ENCODE measurements at regions not wholly inside any gene's neighbourhood (a gene's known extent, or its start where the extent isn't known, plus 50 kb on each side); places are given as distances from the start of the nearest gene placed in this dataset.

- Histone ChIP-seq H3K4me3 (no peak overlapping the region), H3K9me3 (no peaks in the 10 kb centered on the region), H3K27me3 (no peaks in the 10 kb centered on the region), H3K36me3 (no peaks in the 10 kb centered on the region), H3K27ac (no peak overlapping the region), H3K4me1 (no peaks in the 10 kb centered on the region)
- no peak for TF ChIP-seq EP300 (IDR thresholded peaks at IDR 0.05; ENCODE audit: low read depth)
- TF ChIP-seq, protein P1, sequence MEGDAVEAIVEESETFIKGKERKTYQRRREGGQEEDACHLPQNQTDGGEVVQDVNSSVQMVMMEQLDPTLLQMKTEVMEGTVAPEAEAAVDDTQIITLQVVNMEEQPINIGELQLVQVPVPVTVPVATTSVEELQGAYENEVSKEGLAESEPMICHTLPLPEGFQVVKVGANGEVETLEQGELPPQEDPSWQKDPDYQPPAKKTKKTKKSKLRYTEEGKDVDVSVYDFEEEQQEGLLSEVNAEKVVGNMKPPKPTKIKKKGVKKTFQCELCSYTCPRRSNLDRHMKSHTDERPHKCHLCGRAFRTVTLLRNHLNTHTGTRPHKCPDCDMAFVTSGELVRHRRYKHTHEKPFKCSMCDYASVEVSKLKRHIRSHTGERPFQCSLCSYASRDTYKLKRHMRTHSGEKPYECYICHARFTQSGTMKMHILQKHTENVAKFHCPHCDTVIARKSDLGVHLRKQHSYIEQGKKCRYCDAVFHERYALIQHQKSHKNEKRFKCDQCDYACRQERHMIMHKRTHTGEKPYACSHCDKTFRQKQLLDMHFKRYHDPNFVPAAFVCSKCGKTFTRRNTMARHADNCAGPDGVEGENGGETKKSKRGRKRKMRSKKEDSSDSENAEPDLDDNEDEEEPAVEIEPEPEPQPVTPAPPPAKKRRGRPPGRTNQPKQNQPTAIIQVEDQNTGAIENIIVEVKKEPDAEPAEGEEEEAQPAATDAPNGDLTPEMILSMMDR (IDR thresholded peaks at IDR 0.05), result no peak
- no peak for TF ChIP-seq POLR2A (IDR thresholded peaks at IDR 0.05)
- no peak for TF ChIP-seq POLR2AphosphoS5 (IDR thresholded peaks at IDR 0.05)
- in situ Hi-C loops (cut with MboI; ENCODE audit: low pct_ligation_motif_present in 1 of 4, low pct_unique_long_range_greater_than_20kb in 1 of 4, low sequenced_read_pairs in 3 of 4) (no loop called here), intact Hi-C loops (cut with DNase I; ENCODE audit: low total_unique reads) (no loop called here)
- no peak for DNase-seq
- WGBS, 2 donors (ENCODE audit: low coverage in 1 of 2), result 17 to 21% methylated on average over 2 of the region's 2 CpGs
Measured at GRCh38 chr3:111465081-111465670, 76.8 kb upstream of the CD96 start.

DNA sequence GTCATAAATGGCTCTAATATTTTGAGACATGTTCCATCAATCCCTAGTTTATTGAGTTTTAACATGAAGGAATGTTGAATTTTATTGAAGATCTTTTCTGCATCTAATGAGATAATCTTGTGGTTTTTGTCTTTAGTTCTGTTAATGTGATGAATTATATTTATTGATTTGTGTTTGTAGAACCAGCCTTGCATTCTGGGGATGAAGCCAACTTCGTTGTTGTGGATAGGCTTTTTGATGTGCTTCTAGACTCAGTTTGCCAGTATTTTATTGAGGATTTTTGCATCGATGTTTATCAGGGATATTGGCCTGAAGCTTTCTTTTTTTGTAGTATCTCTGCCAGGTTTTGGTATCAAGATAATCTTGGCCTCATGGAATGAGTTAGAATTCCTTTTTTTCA lies 72.0 kb upstream of the CD96 start:
- DNase-seq, result no peak
- 70 to 79% methylated on average over 2 of the region's 2 CpGs for WGBS, 2 donors (ENCODE audit: low coverage in 1 of 2)
- Histone ChIP-seq H3K27me3 (no peaks in the 10 kb centered on the region), H3K4me1 (no peaks in the 10 kb centered on the region), H3K9me3 (no peaks in the 10 kb centered on the region), H3K27ac (no peak overlapping the region), H3K36me3 (no peaks in the 10 kb centered on the region), H3K4me3 (no peak overlapping the region)
- TF ChIP-seq, protein P1 (IDR thresholded peaks at IDR 0.05), result no peak
- TF ChIP-seq POLR2A (IDR thresholded peaks at IDR 0.05), result no peak
- no peak for TF ChIP-seq EP300 (IDR thresholded peaks at IDR 0.05; ENCODE audit: low read depth)
- TF ChIP-seq POLR2AphosphoS5 (IDR thresholded peaks at IDR 0.05), result no peak
- intact Hi-C loops (cut with DNase I; ENCODE audit: low total_unique reads) (no loop called here), in situ Hi-C loops (cut with MboI; ENCODE audit: low pct_ligation_motif_present in 1 of 4, low pct_unique_long_range_greater_than_20kb in 1 of 4, low sequenced_read_pairs in 3 of 4) (no loop called here)

DNA sequence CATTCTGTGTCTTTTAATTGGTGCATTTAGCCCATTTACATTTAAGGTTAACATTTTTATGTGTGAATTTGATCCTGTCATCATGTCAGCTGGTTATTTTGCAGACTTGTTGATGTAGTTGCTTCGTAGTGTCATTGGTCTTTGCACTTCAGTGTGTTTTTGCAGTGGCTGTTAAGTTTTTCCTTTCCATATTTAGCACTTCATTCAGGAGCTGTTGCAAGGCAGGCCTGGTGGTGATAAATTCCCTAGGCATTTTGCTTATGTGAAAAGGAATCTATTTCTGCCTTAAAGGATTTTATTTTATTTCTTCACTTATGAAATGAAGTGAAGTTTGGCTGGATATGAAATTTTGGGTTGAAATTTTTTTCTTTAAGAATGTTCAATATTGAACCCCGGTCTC lies 70.2 kb upstream of the CD96 start:
- TF ChIP-seq POLR2A (IDR thresholded peaks at IDR 0.05) (no peak), EP300 (IDR thresholded peaks at IDR 0.05; ENCODE audit: low read depth) (no peak), POLR2AphosphoS5 (IDR thresholded peaks at IDR 0.05) (no peak)
- TF ChIP-seq, protein P1 (IDR thresholded peaks at IDR 0.05), result no peak
- WGBS, 2 donors (ENCODE audit: low coverage in 1 of 2), result 62 to 78% methylated on average over 2 of the region's 2 CpGs

DNA sequence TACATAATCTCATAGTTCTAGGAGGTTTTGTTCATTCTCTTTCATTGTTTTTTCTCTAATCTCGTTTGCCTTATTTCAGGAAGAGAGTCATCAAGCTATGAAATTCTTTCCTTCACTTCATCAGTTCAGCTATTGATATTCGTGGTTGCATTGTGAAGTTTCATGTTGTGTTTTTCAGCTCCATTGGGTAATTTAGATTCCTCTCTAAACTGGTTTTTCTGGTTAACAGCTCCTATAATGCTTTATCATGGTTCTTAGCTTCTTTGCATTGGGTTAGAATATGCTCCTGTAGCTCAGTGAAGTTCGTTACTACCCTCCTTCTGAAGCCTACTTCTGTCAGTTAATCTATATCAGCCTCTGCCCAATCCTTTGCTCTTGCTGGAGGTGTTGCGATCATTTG lies 69.4 kb upstream of the CD96 start:
- in situ Hi-C loops (cut with MboI; ENCODE audit: low pct_ligation_motif_present in 1 of 4, low pct_unique_long_range_greater_than_20kb in 1 of 4, low sequenced_read_pairs in 3 of 4) (no loop called here), intact Hi-C loops (cut with DNase I; ENCODE audit: low total_unique reads) (no loop called here)
- no peak overlapping the region for H3K4me3 ChIP-seq
- H3K27ac ChIP-seq, result no peak overlapping the region
- no peak for DNase-seq
- no peaks in the 10 kb centered on the region for H3K36me3 ChIP-seq
- TF ChIP-seq, protein P1 (IDR thresholded peaks at IDR 0.05), result no peak
- TF ChIP-seq EP300 (IDR thresholded peaks at IDR 0.05; ENCODE audit: low read depth), result no peak
- TF ChIP-seq POLR2AphosphoS5 (IDR thresholded peaks at IDR 0.05), result no peak
- no peak for TF ChIP-seq POLR2A (IDR thresholded peaks at IDR 0.05)
- H3K9me3 ChIP-seq, result no peaks in the 10 kb centered on the region
- WGBS, 2 donors (ENCODE audit: low coverage in 1 of 2), result 53 to 57% methylated on average over 4 of the region's 4 CpGs
- H3K27me3 ChIP-seq, result no peaks in the 10 kb centered on the region
- no peaks in the 10 kb centered on the region for H3K4me1 ChIP-seq

More for the DNA sequence above, 70.2 kb upstream of the CD96 start:
- Histone ChIP-seq H3K36me3 (no peaks in the 10 kb centered on the region), H3K27ac (no peak overlapping the region), H3K27me3 (no peaks in the 10 kb centered on the region), H3K9me3 (no peaks in the 10 kb centered on the region), H3K4me3 (no peak overlapping the region), H3K4me1 (no peaks in the 10 kb centered on the region)
- intact Hi-C loops (cut with DNase I; ENCODE audit: low total_unique reads) (no loop called here), in situ Hi-C loops (cut with MboI; ENCODE audit: low pct_ligation_motif_present in 1 of 4, low pct_unique_long_range_greater_than_20kb in 1 of 4, low sequenced_read_pairs in 3 of 4) (no loop called here)
- no peak for DNase-seq
